Astrocyte (in vitro differentiated cells and primary cell): ENCODE measurements at regions not wholly inside any gene's neighbourhood (a gene's known extent, or its start where the extent isn't known, plus 50 kb on each side); places are given as distances from the start of the nearest gene placed in this dataset.

Experiments
- DNase-seq: peaks from one replicate; pipeline ENCODE4 v3.0.0-alpha.2; 2010; ENCODE audit warnings: low read depth
- FAIRE-seq: peaks from 2 replicates; lab custom pipeline; 2011; peaks lifted over from hg19 to GRCh38; lab: Jason Lieb, UNC
- H2AFZ ChIP-seq: 2 replicates; pipeline ENCODE4 v1.6.0; 2012; ENCODE audit warnings: low read depth, low read length, inconsistent platforms
- H3K27ac ChIP-seq: 2 replicates; pipeline ENCODE4 v1.5.1; 2011; ENCODE audit warnings: low read depth, low read length, inconsistent platforms
- H3K27me3 ChIP-seq: 2 replicates; pipeline ENCODE4 v1.6.0; 2011; ENCODE audit warnings: low read length, inconsistent platforms; ENCODE audit not compliant: insufficient read depth
- H3K36me3 ChIP-seq: 2 replicates; pipeline ENCODE4 v1.5.1; 2011; ENCODE audit warnings: low read length, inconsistent platforms; ENCODE audit not compliant: insufficient read depth
- H3K4me1 ChIP-seq: 2 replicates; pipeline ENCODE4 v1.5.1; 2011; ENCODE audit warnings: low read length, inconsistent platforms; ENCODE audit not compliant: insufficient read depth
- H3K4me2 ChIP-seq: 2 replicates; pipeline ENCODE4 v1.6.0; 2012; ENCODE audit warnings: low read length, inconsistent platforms
- H3K4me3 ChIP-seq: 2 replicates; pipeline ENCODE4 v1.5.1; 2011; ENCODE audit warnings: low read depth, mild to moderate bottlenecking, low read length, inconsistent platforms; ENCODE audit not compliant: insufficient read depth
- H3K79me2 ChIP-seq: 2 replicates; pipeline ENCODE4 v1.6.0; 2012; ENCODE audit warnings: mild to moderate bottlenecking, low read length, inconsistent platforms; ENCODE audit not compliant: insufficient read depth
- H3K9ac ChIP-seq: 2 replicates; pipeline ENCODE4 v1.6.0; 2012; ENCODE audit warnings: mild to moderate bottlenecking, low read length, inconsistent platforms
- H3K9me3 ChIP-seq: 2 replicates; pipeline ENCODE4 v1.5.1; 2012; ENCODE audit warnings: low read depth, mild to moderate bottlenecking, low read length, inconsistent platforms; ENCODE audit not compliant: insufficient read depth
- H4K20me1 ChIP-seq: 2 replicates; pipeline ENCODE4 v1.6.0; 2012; ENCODE audit warnings: low read length, inconsistent platforms; ENCODE audit not compliant: insufficient read depth
- H3K27ac Mint-ChIP-seq: one replicate; pipeline ENCODE4 v1.8.0; 2021; ENCODE audit warnings: mild to moderate bottlenecking, mixed read lengths; ENCODE audit not compliant: unreplicated experiment
- H3K27me3 Mint-ChIP-seq: one replicate; pipeline ENCODE4 v1.8.0; 2021; ENCODE audit warnings: low read depth, mixed read lengths; ENCODE audit not compliant: unreplicated experiment
- H3K36me3 Mint-ChIP-seq: one replicate; pipeline ENCODE4 v1.8.0; 2021; ENCODE audit warnings: low read depth, mixed read lengths; ENCODE audit not compliant: unreplicated experiment
- H3K4me1 Mint-ChIP-seq: one replicate; pipeline ENCODE4 v1.8.0; 2021; ENCODE audit warnings: low read depth, mixed read lengths; ENCODE audit not compliant: unreplicated experiment
- H3K4me3 Mint-ChIP-seq: one replicate; pipeline ENCODE4 v1.8.0; 2021; ENCODE audit warnings: mild to moderate bottlenecking, moderate library complexity, mixed read lengths; ENCODE audit not compliant: unreplicated experiment
- H3K9me3 Mint-ChIP-seq: one replicate; pipeline ENCODE4 v1.8.0; 2021; ENCODE audit warnings: mild to moderate bottlenecking, mixed read lengths; ENCODE audit not compliant: unreplicated experiment
- CTCF ChIP-seq: IDR thresholded peaks from 2 replicates; pipeline ENCODE4 v1.5.1; 2011; ENCODE audit warnings: low read depth, mild to moderate bottlenecking, inconsistent platforms, low read length, moderate library complexity; ENCODE audit not compliant: insufficient read depth
- EZH2 ChIP-seq: IDR thresholded peaks from 2 replicates; pipeline ENCODE4 v1.6.1; 2012; ENCODE audit warnings: mild to moderate bottlenecking, low read length, inconsistent platforms; ENCODE audit not compliant: insufficient read depth

DNA sequence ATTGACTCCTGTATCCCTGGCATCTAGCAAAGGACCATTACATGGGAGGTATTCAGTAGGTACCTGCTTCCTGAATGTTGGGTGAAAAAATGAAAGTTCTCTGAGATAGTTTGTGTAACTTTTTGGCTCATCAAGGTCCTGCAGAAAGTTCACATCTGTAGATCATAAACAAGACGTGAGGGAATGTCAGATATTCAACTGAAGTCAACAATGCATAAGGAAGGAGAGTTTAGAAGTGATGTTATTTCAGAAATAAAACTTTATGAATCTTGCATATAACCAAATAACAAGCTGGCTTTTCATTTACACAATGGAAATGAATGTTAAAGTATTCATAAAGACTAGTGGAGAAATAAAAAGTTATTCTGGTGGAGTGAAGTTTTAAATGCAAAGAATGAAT, 73.4 kb upstream of the RBMS3 start:
- H3K27ac ChIP-seq: no peak overlapping the region
- H3K9me3 ChIP-seq: no peaks in the 10 kb centered on the region
- H3K4me2 ChIP-seq: no peak overlapping the region
- no peak overlapping the region for H2AFZ ChIP-seq
- H3K9ac ChIP-seq: no peak overlapping the region
- H3K27me3 Mint-ChIP-seq: peaks cover 2% of the 10 kb centered on the region
- no peak overlapping the region for H3K4me3 ChIP-seq
- no peaks in the 10 kb centered on the region for H3K27me3 ChIP-seq
- H3K36me3 Mint-ChIP-seq: no peaks in the 10 kb centered on the region
- H3K79me2 ChIP-seq: no peaks in the 10 kb centered on the region
- H3K4me1 ChIP-seq: peaks cover 14% of the 10 kb centered on the region
- H3K36me3 ChIP-seq: no peaks in the 10 kb centered on the region
- FAIRE-seq: peak; percentile 41
- no peaks in the 10 kb centered on the region for H3K9me3 Mint-ChIP-seq
- H3K4me1 Mint-ChIP-seq: peaks cover 7% of the 10 kb centered on the region
- no peak overlapping the region for H3K27ac Mint-ChIP-seq
- H4K20me1 ChIP-seq: no peaks in the 10 kb centered on the region
- TF ChIP-seq CTCF: no peak
- no peak for TF ChIP-seq EZH2
- H3K4me3 Mint-ChIP-seq: no peak overlapping the region
- DNase-seq: no peak

DNA sequence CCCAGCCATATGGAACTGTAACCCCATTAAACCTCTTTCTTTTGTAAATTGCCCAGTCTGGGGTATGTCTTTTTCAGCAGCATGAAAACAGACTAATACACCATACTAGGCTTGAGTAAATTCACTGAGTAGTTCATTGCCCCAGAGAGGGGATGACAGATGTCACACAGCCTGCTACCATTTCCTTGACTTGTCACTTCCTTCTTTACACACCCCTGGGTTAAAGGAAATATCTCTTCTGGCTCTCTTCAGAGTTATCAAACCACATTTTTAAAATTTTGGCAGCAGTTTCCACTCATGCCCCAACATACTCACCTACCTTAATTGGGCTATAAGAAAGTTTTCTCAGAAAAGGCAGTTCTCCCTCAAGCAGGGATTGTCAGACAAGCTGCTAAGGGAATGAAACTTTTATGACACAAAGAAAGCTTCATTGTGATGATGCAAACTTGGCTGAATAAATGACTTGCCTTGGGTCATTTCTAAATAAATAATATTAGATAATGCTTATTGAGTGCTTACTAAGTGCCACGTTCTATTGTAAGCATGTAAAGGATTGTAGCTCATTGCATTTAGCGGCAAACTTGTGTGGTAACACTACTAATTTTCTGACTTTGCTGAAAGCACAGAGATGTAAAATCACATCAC, 68.0 kb upstream of the RBMS3 start:
- Mint-ChIP-seq H3K36me3 (no peaks in the 10 kb centered on the region), H3K4me3 (no peak overlapping the region), H3K4me1 (peaks cover 4% of the 10 kb centered on the region), H3K9me3 (no peaks in the 10 kb centered on the region), H3K27me3 (peaks cover 2% of the 10 kb centered on the region), H3K27ac (no peak overlapping the region)
- Histone ChIP-seq H3K79me2 (no peaks in the 10 kb centered on the region), H3K4me3 (no peak overlapping the region), H3K27ac (no peak overlapping the region), H3K9me3 (no peaks in the 10 kb centered on the region), H3K4me1 (no peaks in the 10 kb centered on the region), H2AFZ (no peak overlapping the region), H3K36me3 (no peaks in the 10 kb centered on the region), H3K27me3 (no peaks in the 10 kb centered on the region), H3K9ac (no peak overlapping the region), H4K20me1 (no peaks in the 10 kb centered on the region), H3K4me2 (no peak overlapping the region)
- FAIRE-seq (no peak), DNase-seq (no peak)
- no peak for TF ChIP-seq CTCF
- no peak for TF ChIP-seq EZH2

DNA sequence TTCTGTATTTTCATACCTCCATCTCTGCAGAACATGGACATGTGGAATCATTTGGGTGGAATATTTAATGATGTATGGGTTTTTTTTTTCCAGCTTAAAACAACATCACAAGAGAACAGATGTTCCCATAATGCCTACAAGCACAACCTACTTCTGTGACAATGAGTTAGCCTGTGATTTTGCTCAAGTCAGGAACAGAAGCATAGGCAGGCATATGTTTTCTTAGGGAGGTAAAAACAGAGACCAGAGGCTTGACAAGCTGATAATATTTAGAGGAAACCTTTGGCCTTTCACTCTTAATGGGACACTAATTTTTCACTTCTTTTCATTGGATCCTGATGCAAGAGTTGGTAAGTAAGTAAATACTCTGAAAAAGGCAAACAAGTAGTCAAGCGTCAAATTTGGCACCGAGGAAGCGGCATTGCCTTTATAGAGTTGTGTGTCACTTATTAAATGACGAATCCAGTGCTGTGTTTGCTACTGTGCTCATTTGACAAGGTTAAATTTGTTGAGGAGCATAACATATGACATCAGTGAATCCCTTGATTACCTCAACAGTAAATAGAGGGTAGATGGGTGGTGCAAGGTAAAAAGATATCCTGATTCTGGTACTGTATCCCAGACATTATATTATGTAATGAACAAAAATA, 66.7 kb upstream of the RBMS3 start:
- Histone ChIP-seq H3K9me3 (no peaks in the 10 kb centered on the region), H3K9ac (no peak overlapping the region), H2AFZ (no peak overlapping the region), H3K4me1 (no peaks in the 10 kb centered on the region), H4K20me1 (no peaks in the 10 kb centered on the region), H3K27ac (no peak overlapping the region), H3K4me2 (no peak overlapping the region), H3K4me3 (no peak overlapping the region), H3K27me3 (no peaks in the 10 kb centered on the region), H3K79me2 (no peaks in the 10 kb centered on the region), H3K36me3 (no peaks in the 10 kb centered on the region)
- H3K4me3 Mint-ChIP-seq: no peak overlapping the region
- H3K36me3 Mint-ChIP-seq: no peaks in the 10 kb centered on the region
- TF ChIP-seq CTCF (no peak), EZH2 (no peak)
- no peak overlapping the region for H3K27ac Mint-ChIP-seq
- peaks cover 2% of the 10 kb centered on the region for H3K27me3 Mint-ChIP-seq
- DNase-seq (no peak), FAIRE-seq (no peak)
- no peaks in the 10 kb centered on the region for H3K9me3 Mint-ChIP-seq
- peaks cover 4% of the 10 kb centered on the region for H3K4me1 Mint-ChIP-seq
